HG02642 (cell line): ENCODE measurements at regions not wholly inside any gene's neighbourhood (a gene's known extent, or its start where the extent isn't known, plus 50 kb on each side); places are given as distances from the start of the nearest gene placed in this dataset.
"Not testable (repeated sequence)": the region's sequence is repeated elsewhere in the genome, so short reads cannot be mapped to it uniquely, and the experiment has no call there.

Experiments used
- ATAC-seq: cut with Tn5 transposase; IDR thresholded peaks from one replicate; pipeline ENCODE4 v1.9.1; 2021; ENCODE audit warnings: mild to moderate bottlenecking; ENCODE audit not compliant: unreplicated experiment, poor library complexity

- no peak for ATAC-seq
These were observed 119.0 kb upstream of the RHOBTB1 start for GRCh38 chr10:61063034-61063433.

- ATAC-seq, result no peak
These were observed 118.0 kb upstream of the RHOBTB1 start for GRCh38 chr10:61061923-61062504.

- no peak for ATAC-seq
These were observed 115.7 kb upstream of the RHOBTB1 start for GRCh38 chr10:61059636-61060035.

GRCh38 chr10:61052469-61053205 is 108.7 kb upstream of the RHOBTB1 start:
- no peak for ATAC-seq

- ATAC-seq, result no peak
These were observed 107.4 kb upstream of the RHOBTB1 start for GRCh38 chr10:61051344-61051743.

GRCh38 chr10:61050120-61050745 is 106.2 kb upstream of the RHOBTB1 start:
- no peak for ATAC-seq

GRCh38 chr10:61049386-61049785 is 105.4 kb upstream of the RHOBTB1 start:
- no peak for ATAC-seq

- no peak for ATAC-seq
These were observed 104.0 kb upstream of the RHOBTB1 start for GRCh38 chr10:61047788-61048560.

GRCh38 chr10:61047081-61047480 is 103.1 kb upstream of the RHOBTB1 start:
- ATAC-seq, result no peak

GRCh38 chr10:61045480-61045879 is 101.5 kb upstream of the RHOBTB1 start:
- not testable (repeated sequence) for ATAC-seq

- ATAC-seq, result no peak
These were observed 98.5 kb upstream of the RHOBTB1 start for GRCh38 chr10:61042533-61042932.

- no peak for ATAC-seq
These were observed 96.5 kb upstream of the RHOBTB1 start for GRCh38 chr10:61040399-61041016.

GRCh38 chr10:61039868-61040267 is 95.9 kb upstream of the RHOBTB1 start:
- no peak for ATAC-seq

GRCh38 chr10:61037261-61037830 is 93.4 kb upstream of the RHOBTB1 start:
- not testable (repeated sequence) for ATAC-seq

- ATAC-seq, result not testable (repeated sequence)
These were observed 92.2 kb upstream of the RHOBTB1 start for GRCh38 chr10:61036148-61036547.

- ATAC-seq, result no peak
These were observed 87.4 kb upstream of the RHOBTB1 start for GRCh38 chr10:61031341-61031740.

- no peak for ATAC-seq
These were observed 85.4 kb upstream of the RHOBTB1 start for GRCh38 chr10:61029411-61029810.

GRCh38 chr10:61028861-61029361 is 84.9 kb upstream of the RHOBTB1 start:
- ATAC-seq, result no peak

GRCh38 chr10:61024856-61025201 is 80.8 kb upstream of the RHOBTB1 start:
- ATAC-seq, result no peak
